BJ (cell line): ENCODE measurements at regions not wholly inside any gene's neighbourhood (a gene's known extent, or its start where the extent isn't known, plus 50 kb on each side); places are given as distances from the start of the nearest gene placed in this dataset.

Experiments
- CTCF ChIA-PET: fragments of 350-600 bp; formaldehyde crosslinking; extraction: SDS; loops from one replicate; lab custom pipeline; 2021; ENCODE audit warnings: antibody characterized with exemption, inconsistent platforms; lab: Yijun Ruan, JAX
- POLR2A ChIA-PET: fragments of 300-600 bp; sonication (Branson Sonifier 250); formaldehyde crosslinking; extraction: SDS; loops from one replicate; lab custom pipeline; 2021; ENCODE audit warnings: antibody characterized with exemption; lab: Charles Lee
- DNase-seq: peaks from one replicate; pipeline ENCODE4 v3.0.0-alpha.2; 2011; ENCODE audit warnings: low read depth
- H3K27me3 ChIP-seq: 2 replicates; pipeline ENCODE4 v1.6.0; 2011; ENCODE audit warnings: low read length; ENCODE audit not compliant: control insufficient read depth, insufficient read depth
- H3K36me3 ChIP-seq: 2 replicates; pipeline ENCODE4 v1.5.1; 2011; ENCODE audit warnings: low read length; ENCODE audit not compliant: control insufficient read depth, insufficient read depth
- H3K4me3 ChIP-seq: 2 replicates; pipeline ENCODE4 v1.5.1; 2011; ENCODE audit warnings: low read depth, mild to moderate bottlenecking, control low read depth, low read length
- CTCF ChIP-seq: IDR thresholded peaks from 2 replicates; pipeline ENCODE4 v1.5.1; 2011; ENCODE audit warnings: low read depth, mild to moderate bottlenecking, control low read depth, inconsistent platforms, low read length, moderate library complexity; ENCODE audit not compliant: insufficient read depth

GRCh38 chr5:155311721-155312120, 298.2 kb downstream of the KIF4B start:
- TF ChIP-seq CTCF, result no peak
- ChIA-PET POLR2A (no interaction called here), CTCF (no interaction called here)
- H3K4me3 ChIP-seq, result no peak overlapping the region
- no peaks in the 10 kb centered on the region for H3K27me3 ChIP-seq
- no peak for DNase-seq
- H3K36me3 ChIP-seq, result no peaks in the 10 kb centered on the region

- CTCF ChIA-PET, result no interaction called here
- Histone ChIP-seq H3K36me3 (no peaks in the 10 kb centered on the region), H3K4me3 (no peak overlapping the region), H3K27me3 (no peaks in the 10 kb centered on the region)
- POLR2A ChIA-PET, result no interaction called here
- TF ChIP-seq CTCF, result no peak
- DNase-seq, result no peak
These were observed 300.0 kb downstream of the KIF4B start for GRCh38 chr5:155313518-155313917.

GRCh38 chr5:155316070-155316714, 302.6 kb downstream of the KIF4B start:
- DNase-seq, result no peak
- no peak for TF ChIP-seq CTCF
- POLR2A ChIA-PET, result no interaction called here
- H3K27me3 ChIP-seq, result no peaks in the 10 kb centered on the region
- CTCF ChIA-PET, result interaction anchor here (0.6 kb wide), 1 partner anchor 14 kb away, joined by 3 read pairs; no protein-coding TSS in a partner anchor
- H3K4me3 ChIP-seq, result no peak overlapping the region
- no peaks in the 10 kb centered on the region for H3K36me3 ChIP-seq

- ChIA-PET POLR2A (no interaction called here), CTCF (no interaction called here)
- Histone ChIP-seq H3K36me3 (no peaks in the 10 kb centered on the region), H3K27me3 (no peaks in the 10 kb centered on the region), H3K4me3 (no peak overlapping the region)
- no peak for DNase-seq
- TF ChIP-seq CTCF, result no peak
These were observed 319.1 kb downstream of the KIF4B start for GRCh38 chr5:155332618-155333017.

- ChIA-PET CTCF (no interaction called here), POLR2A (no interaction called here)
- H3K27me3 ChIP-seq, result no peaks in the 10 kb centered on the region
- H3K36me3 ChIP-seq, result no peaks in the 10 kb centered on the region
- DNase-seq, result no peak
- H3K4me3 ChIP-seq, result no peak overlapping the region
- no peak for TF ChIP-seq CTCF
These were observed 329.4 kb downstream of the KIF4B start for GRCh38 chr5:155342956-155343355.
